ENCODE measurements at regions not wholly inside any gene's neighbourhood (a gene's known extent, or its start where the extent isn't known, plus 50 kb on each side); places are given as distances from the start of the nearest gene placed in this dataset.

GRCh38 chr3:84904212-84904611, 54.6 kb upstream of the CADM2 start:
- no peak for TF ChIP-seq CTCF (IDR thresholded peaks at IDR 0.05; ENCODE audit: low read depth, low read length)
- no peak for TF ChIP-seq EZH2phosphoT487 (IDR thresholded peaks at IDR 0.05; ENCODE audit: low read depth)
